Esophagus (tissue), 2 donors: ENCODE measurements at regions not wholly inside any gene's neighbourhood (a gene's known extent, or its start where the extent isn't known, plus 50 kb on each side); places are given as distances from the start of the nearest gene placed in this dataset.
"Not testable (repeated sequence)": the region's sequence is repeated elsewhere in the genome, so short reads cannot be mapped to it uniquely, and the experiment has no call there.

Experiments
- H3K27ac ChIP-seq, 2 donors: one replicate each; pipeline ENCODE4 v1.5.1; 2013; ENCODE audit warnings: low read depth in 2 of 2, mild to moderate bottlenecking in 2 of 2, inconsistent platforms in 1 of 2, low read length in 1 of 2, moderate library complexity in 1 of 2
- H3K27me3 ChIP-seq, 2 donors: one replicate each; pipeline ENCODE4 v1.6.1; 2013; ENCODE audit warnings: low read length in 2 of 2, control low read depth in 1 of 2, mild to moderate bottlenecking in 1 of 2; ENCODE audit not compliant: insufficient read depth in 2 of 2, control insufficient read depth in 1 of 2
- H3K36me3 ChIP-seq, 2 donors: one replicate each; pipeline ENCODE4 v1.6.1; 2013; ENCODE audit warnings: low read length in 1 of 2; ENCODE audit not compliant: control insufficient read depth in 2 of 2, insufficient read depth in 2 of 2
- H3K4me1 ChIP-seq, 2 donors: one replicate each; pipeline ENCODE4 v1.6.1; 2013; ENCODE audit warnings: low read length in 1 of 2; ENCODE audit not compliant: control insufficient read depth in 2 of 2, insufficient read depth in 2 of 2
- H3K4me3 ChIP-seq, 2 donors: one replicate each; pipeline ENCODE4 v1.5.1; 2013; ENCODE audit warnings: low read length in 2 of 2, mild to moderate bottlenecking in 2 of 2, low read depth in 1 of 2, moderate library complexity in 1 of 2
- H3K9me3 ChIP-seq, 2 donors: one replicate each; pipeline ENCODE4 v1.6.1; 2013; ENCODE audit warnings: mild to moderate bottlenecking in 2 of 2, low read depth in 1 of 2, low read length in 1 of 2, moderate library complexity in 1 of 2; ENCODE audit not compliant: control insufficient read depth in 2 of 2, insufficient read depth in 1 of 2
- WGBS, 2 donors: extraction: QIAGEN DNeasy Blood & Tissue Kit; methylation state at CpG; one replicate each; pipeline ENCODE4 v1.1.7; 2013; 5-methylcytosine and 5-hydroxymethylcytosine counted together
- donor health status: healthy with polysubstance abuse.
- donor health status: Bipolar disorder and iron deficiency.

- 86 to 87% methylated on average over 7 of the region's 7 CpGs for WGBS, 2 donors
- H3K27me3 ChIP-seq: no peaks in the 10 kb centered on the region
- no peaks in the 10 kb centered on the region for H3K36me3 ChIP-seq
- no peaks in the 10 kb centered on the region for H3K9me3 ChIP-seq
- H3K4me1 ChIP-seq: no peaks in the 10 kb centered on the region
- H3K27ac ChIP-seq: no peak overlapping the region
- no peak overlapping the region for H3K4me3 ChIP-seq
These were observed 224.8 kb downstream of the FAM43A start for GRCh38 chr3:194910414-194910984.

- H3K27ac ChIP-seq: no peak overlapping the region
These were observed 227.6 kb downstream of the FAM43A start for GRCh38 chr3:194913316-194913715.

GRCh38 chr3:194924889-194925288 is 239.2 kb downstream of the FAM43A start:
- 70 to 71% methylated on average over 5 of the region's 5 CpGs for WGBS, 2 donors
- H3K4me1 ChIP-seq, H3K27me3 ChIP-seq, H3K36me3 ChIP-seq, H3K9me3 ChIP-seq, H3K4me3 ChIP-seq, H3K27ac ChIP-seq: not testable (repeated sequence)

More at GRCh38 chr3:194913316-194913715, 227.6 kb downstream of the FAM43A start:
- Histone ChIP-seq H3K27me3 (no peaks in the 10 kb centered on the region), H3K9me3 (no peaks in the 10 kb centered on the region), H3K4me1 (no peaks in the 10 kb centered on the region), H3K4me3 (no peak overlapping the region), H3K36me3 (no peaks in the 10 kb centered on the region)
- 85 to 87% methylated on average over 5 of the region's 5 CpGs for WGBS, 2 donors

- Histone ChIP-seq H3K36me3 (no peaks in the 10 kb centered on the region), H3K27me3 (no peaks in the 10 kb centered on the region), H3K4me1 (no peaks in the 10 kb centered on the region), H3K4me3 (no peak overlapping the region), H3K9me3 (no peaks in the 10 kb centered on the region), H3K27ac (no peak overlapping the region)
- WGBS, 2 donors: 79 to 82% methylated on average over 12 of the region's 12 CpGs
These were observed 239.9 kb downstream of the FAM43A start for GRCh38 chr3:194925614-194926013.

- H3K27ac ChIP-seq: no peak overlapping the region
- no peaks in the 10 kb centered on the region for H3K9me3 ChIP-seq
- WGBS, 2 donors: 0 to 50% methylated on average over 1 of the region's 1 CpG
- H3K36me3 ChIP-seq: no peaks in the 10 kb centered on the region
- no peaks in the 10 kb centered on the region for H3K27me3 ChIP-seq
- H3K4me1 ChIP-seq: peaks cover 0 to 2% of the 10 kb centered on the region in 2 donors
- no peak overlapping the region for H3K4me3 ChIP-seq
These were observed 242.5 kb downstream of the FAM43A start for GRCh38 chr3:194928227-194928626.

- H3K27me3 ChIP-seq: no peaks in the 10 kb centered on the region
- peaks cover 0 to 2% of the 10 kb centered on the region in 2 donors for H3K4me1 ChIP-seq
- H3K4me3 ChIP-seq: no peak overlapping the region
- no peak overlapping the region for H3K27ac ChIP-seq
- 73 to 76% methylated on average over 30 of the region's 30 CpGs for WGBS, 2 donors
- H3K9me3 ChIP-seq: no peaks in the 10 kb centered on the region
- no peaks in the 10 kb centered on the region for H3K36me3 ChIP-seq
These were observed 243.3 kb downstream of the FAM43A start for GRCh38 chr3:194928831-194929577.

- no peak overlapping the region for H3K27ac ChIP-seq
These were observed 243.9 kb downstream of the FAM43A start for GRCh38 chr3:194929578-194929960.

GRCh38 chr3:194930377-194931204 is 244.9 kb downstream of the FAM43A start:
- Histone ChIP-seq H3K4me3 (no peak overlapping the region), H3K9me3 (no peaks in the 10 kb centered on the region), H3K4me1 (peaks cover 0 to 2% of the 10 kb centered on the region in 2 donors), H3K36me3 (no peaks in the 10 kb centered on the region), H3K27ac (peak overlapping the region; percentile 34 to 44), H3K27me3 (no peaks in the 10 kb centered on the region)
- WGBS, 2 donors: 66 to 70% methylated on average over 9 of the region's 9 CpGs

More at GRCh38 chr3:194929578-194929960, 243.9 kb downstream of the FAM43A start:
- Histone ChIP-seq H3K4me3 (no peak overlapping the region), H3K36me3 (no peaks in the 10 kb centered on the region), H3K4me1 (peaks cover 0 to 2% of the 10 kb centered on the region in 2 donors), H3K9me3 (no peaks in the 10 kb centered on the region), H3K27me3 (no peaks in the 10 kb centered on the region)
- WGBS, 2 donors: 79 to 88% methylated on average over 1 of the region's 1 CpG

- Histone ChIP-seq H3K9me3 (no peaks in the 10 kb centered on the region), H3K4me1 (peaks cover 0 to 2% of the 10 kb centered on the region in 2 donors), H3K27ac (peak overlapping the region in 1 of 2 donors; percentile 24), H3K4me3 (no peak overlapping the region), H3K27me3 (no peaks in the 10 kb centered on the region), H3K36me3 (no peaks in the 10 kb centered on the region)
- 72 to 74% methylated on average over 4 of the region's 4 CpGs for WGBS, 2 donors
These were observed 245.7 kb downstream of the FAM43A start for GRCh38 chr3:194931347-194931746.
